MCF 10A (cell line): ENCODE measurements at regions not wholly inside any gene's neighbourhood (a gene's known extent, or its start where the extent isn't known, plus 50 kb on each side); places are given as distances from the start of the nearest gene placed in this dataset.
"Not testable (repeated sequence)": the region's sequence is repeated elsewhere in the genome, so short reads cannot be mapped to it uniquely, and the experiment has no call there.

Source experiments
- BruUV-seq: library from RNA; stranded (reverse); fragments of 400-500 nt; replicated peaks from 2 replicates; lab custom pipeline; 2021; lab: Mats Ljungman, UMichigan
- CTCF ChIA-PET: fragments of 300-600 bp; sonication (Branson Sonifier 250); formaldehyde crosslinking; extraction: SDS; loops from one replicate; lab custom pipeline; 2021; ENCODE audit warnings: antibody characterized with exemption, inconsistent platforms; lab: Yijun Ruan, JAX
- POLR2A ChIA-PET: fragments of 300-600, 350-650 bp; sonication (Branson Sonifier 250); formaldehyde crosslinking; extraction: SDS; loops from one replicate; lab custom pipeline; 2020; ENCODE audit warnings: antibody characterized with exemption, inconsistent platforms; lab: Yijun Ruan, JAX
- DNase-seq: peaks from one replicate; pipeline ENCODE4 v3.0.0-alpha.2; 2018; ENCODE audit not compliant: unreplicated experiment
- H3K27ac Mint-ChIP-seq: one replicate; pipeline ENCODE4 v1.8.0; 2022; ENCODE audit warnings: mild to moderate bottlenecking, low read depth, mixed read lengths; ENCODE audit not compliant: unreplicated experiment
- H3K27me3 Mint-ChIP-seq: one replicate; pipeline ENCODE4 v1.8.0; 2022; ENCODE audit warnings: mixed read lengths; ENCODE audit not compliant: insufficient read depth, unreplicated experiment
- H3K36me3 Mint-ChIP-seq: one replicate; pipeline ENCODE4 v1.8.0; 2022; ENCODE audit warnings: mild to moderate bottlenecking, moderate library complexity, mixed read lengths; ENCODE audit not compliant: insufficient read depth, unreplicated experiment
- H3K4me1 Mint-ChIP-seq: one replicate; pipeline ENCODE4 v1.8.0; 2022; ENCODE audit warnings: mixed read lengths; ENCODE audit not compliant: insufficient read depth, unreplicated experiment
- H3K4me3 Mint-ChIP-seq: one replicate; pipeline ENCODE4 v1.8.0; 2022; ENCODE audit warnings: mild to moderate bottlenecking, moderate library complexity, mixed read lengths; ENCODE audit not compliant: unreplicated experiment
- H3K9me3 Mint-ChIP-seq: one replicate; pipeline ENCODE4 v1.8.0; 2022; ENCODE audit warnings: mixed read lengths; ENCODE audit not compliant: unreplicated experiment
- CTCF ChIP-seq: fragments of 200-600 bp; IDR thresholded peaks from one replicate; pipeline ENCODE4 v1.8.0; 2022; ENCODE audit warnings: antibody characterized with exemption, mild to moderate bottlenecking; ENCODE audit not compliant: unreplicated experiment
- intact Hi-C: fragments of 100-400 bp; cut with micrococcal nuclease; formaldehyde crosslinking; loops from 2 replicates; pipeline ENCODE4 v1.14.1; 2022

GRCh38 chr18:14936313-14936712 lies 188.3 kb downstream of the ANKRD30B start:
- POLR2A ChIA-PET = no interaction called here
- TF ChIP-seq CTCF = no peak
- Mint-ChIP-seq H3K9me3 (no peaks in the 10 kb centered on the region), H3K4me1 (peaks cover 4% of the 10 kb centered on the region), H3K4me3 (no peak overlapping the region), H3K27ac (no peak overlapping the region), H3K36me3 (no peaks in the 10 kb centered on the region), H3K27me3 (no peaks in the 10 kb centered on the region)
- CTCF ChIA-PET = no interaction called here
- no peak for DNase-seq
- intact Hi-C loops = no loop called here
- no TSS peak for BruUV-seq

GRCh38 chr18:14937271-14937670 lies 189.3 kb downstream of the ANKRD30B start:
- POLR2A ChIA-PET = no interaction called here
- peaks cover 5% of the 10 kb centered on the region for H3K4me1 Mint-ChIP-seq
- H3K4me3 Mint-ChIP-seq = no peak overlapping the region
- intact Hi-C loops = no loop called here
- no TSS peak for BruUV-seq
- H3K9me3 Mint-ChIP-seq = no peaks in the 10 kb centered on the region
- no peak for DNase-seq
- H3K36me3 Mint-ChIP-seq = no peaks in the 10 kb centered on the region
- TF ChIP-seq CTCF = no peak
- H3K27ac Mint-ChIP-seq = no peak overlapping the region
- CTCF ChIA-PET = no interaction called here
- H3K27me3 Mint-ChIP-seq = no peaks in the 10 kb centered on the region

GRCh38 chr18:14939141-14939540 lies 191.2 kb downstream of the ANKRD30B start:
- ChIA-PET CTCF (no interaction called here), POLR2A (no interaction called here)
- Mint-ChIP-seq H3K4me1 (peaks cover 11% of the 10 kb centered on the region), H3K36me3 (no peaks in the 10 kb centered on the region), H3K9me3 (no peaks in the 10 kb centered on the region), H3K27me3 (no peaks in the 10 kb centered on the region), H3K4me3 (no peak overlapping the region), H3K27ac (no peak overlapping the region)
- intact Hi-C loops = no loop called here
- DNase-seq = no peak
- no TSS peak for BruUV-seq
- TF ChIP-seq CTCF = no peak

GRCh38 chr18:14940106-14940505 lies 192.1 kb downstream of the ANKRD30B start:
- peaks cover 11% of the 10 kb centered on the region for H3K4me1 Mint-ChIP-seq
- H3K27me3 Mint-ChIP-seq, H3K27ac Mint-ChIP-seq, BruUV-seq, CTCF ChIA-PET, H3K9me3 Mint-ChIP-seq, intact Hi-C loops, DNase-seq, H3K4me3 Mint-ChIP-seq, POLR2A ChIA-PET, H3K36me3 Mint-ChIP-seq: not testable (repeated sequence)

GRCh38 chr18:14940735-14941134 lies 192.8 kb downstream of the ANKRD30B start:
- Mint-ChIP-seq H3K4me3 (no peak overlapping the region), H3K9me3 (no peaks in the 10 kb centered on the region), H3K36me3 (no peaks in the 10 kb centered on the region), H3K27ac (no peak overlapping the region), H3K4me1 (peaks cover 11% of the 10 kb centered on the region), H3K27me3 (no peaks in the 10 kb centered on the region)
- no peak for TF ChIP-seq CTCF
- DNase-seq = no peak
- BruUV-seq = no TSS peak
- intact Hi-C loops = no loop called here
- POLR2A ChIA-PET = interaction anchor here (0.6 kb wide), 1 partner anchor 175 kb away, joined by 4 read pairs; no protein-coding TSS in a partner anchor
- CTCF ChIA-PET = no interaction called here
